ENCODE measurements at regions not wholly inside any gene's neighbourhood (a gene's known extent, or its start where the extent isn't known, plus 50 kb on each side); places are given as distances from the start of the nearest gene placed in this dataset.

DNA sequence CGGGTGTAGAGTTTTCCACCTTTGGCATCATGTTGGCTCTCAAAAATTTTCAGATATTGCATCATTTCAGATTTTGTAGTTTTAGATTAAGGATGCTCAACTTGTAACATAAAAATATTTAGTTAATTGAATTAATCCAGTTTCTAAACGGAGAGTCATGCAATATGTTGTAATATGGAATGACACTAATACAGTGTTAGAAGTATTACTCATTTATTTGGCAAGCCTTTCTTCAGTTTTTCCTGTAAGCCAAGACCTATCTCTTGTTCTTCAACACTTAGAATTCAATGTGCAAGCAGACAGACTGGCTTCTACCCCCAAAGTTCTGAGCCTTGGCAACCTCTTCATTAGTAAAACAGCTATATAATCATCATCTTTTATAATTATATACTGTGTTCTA lies 985.0 kb upstream of the GOT2 start:
- H4K20me1 ChIP-seq (ENCODE audit: control insufficient read depth, insufficient read depth, low read depth, low read length): no peaks in the 10 kb centered on the region
- no peaks in the 10 kb centered on the region for H3K36me3 ChIP-seq (ENCODE audit: control insufficient read depth, low read length)
- no peaks in the 10 kb centered on the region for H3F3A ChIP-seq (ENCODE audit: control insufficient read depth, insufficient read depth)
- H3K9me3 ChIP-seq (ENCODE audit: control insufficient read depth, insufficient read depth, low read length): no peaks in the 10 kb centered on the region
- no peaks in the 10 kb centered on the region for H3K4me1 ChIP-seq (ENCODE audit: control insufficient read depth, low read length)
- TF ChIP-seq, protein P1, sequence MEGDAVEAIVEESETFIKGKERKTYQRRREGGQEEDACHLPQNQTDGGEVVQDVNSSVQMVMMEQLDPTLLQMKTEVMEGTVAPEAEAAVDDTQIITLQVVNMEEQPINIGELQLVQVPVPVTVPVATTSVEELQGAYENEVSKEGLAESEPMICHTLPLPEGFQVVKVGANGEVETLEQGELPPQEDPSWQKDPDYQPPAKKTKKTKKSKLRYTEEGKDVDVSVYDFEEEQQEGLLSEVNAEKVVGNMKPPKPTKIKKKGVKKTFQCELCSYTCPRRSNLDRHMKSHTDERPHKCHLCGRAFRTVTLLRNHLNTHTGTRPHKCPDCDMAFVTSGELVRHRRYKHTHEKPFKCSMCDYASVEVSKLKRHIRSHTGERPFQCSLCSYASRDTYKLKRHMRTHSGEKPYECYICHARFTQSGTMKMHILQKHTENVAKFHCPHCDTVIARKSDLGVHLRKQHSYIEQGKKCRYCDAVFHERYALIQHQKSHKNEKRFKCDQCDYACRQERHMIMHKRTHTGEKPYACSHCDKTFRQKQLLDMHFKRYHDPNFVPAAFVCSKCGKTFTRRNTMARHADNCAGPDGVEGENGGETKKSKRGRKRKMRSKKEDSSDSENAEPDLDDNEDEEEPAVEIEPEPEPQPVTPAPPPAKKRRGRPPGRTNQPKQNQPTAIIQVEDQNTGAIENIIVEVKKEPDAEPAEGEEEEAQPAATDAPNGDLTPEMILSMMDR (IDR thresholded peaks at IDR 0.05; ENCODE audit: low read depth, low read length, poor library complexity, severe bottlenecking): no peak
- no peak for TF ChIP-seq EZH2phosphoT487 (IDR thresholded peaks at IDR 0.05; ENCODE audit: borderline replicate concordance, low read length)
- H3K4me2 ChIP-seq (ENCODE audit: low read length): no peak overlapping the region
- H3K4me3 ChIP-seq (ENCODE audit: low read length): no peak overlapping the region
- H3K9me2 ChIP-seq (replicated peaks; ENCODE audit: control insufficient read depth, low read length): no peaks in the 10 kb centered on the region
- no peaks in the 10 kb centered on the region for H3K27me3 ChIP-seq (ENCODE audit: control insufficient read depth, low read length)
- H3K27ac ChIP-seq (ENCODE audit: low read depth, low read length): no peak overlapping the region
- H3K79me2 ChIP-seq (ENCODE audit: control insufficient read depth, low read length): no peaks in the 10 kb centered on the region

DNA sequence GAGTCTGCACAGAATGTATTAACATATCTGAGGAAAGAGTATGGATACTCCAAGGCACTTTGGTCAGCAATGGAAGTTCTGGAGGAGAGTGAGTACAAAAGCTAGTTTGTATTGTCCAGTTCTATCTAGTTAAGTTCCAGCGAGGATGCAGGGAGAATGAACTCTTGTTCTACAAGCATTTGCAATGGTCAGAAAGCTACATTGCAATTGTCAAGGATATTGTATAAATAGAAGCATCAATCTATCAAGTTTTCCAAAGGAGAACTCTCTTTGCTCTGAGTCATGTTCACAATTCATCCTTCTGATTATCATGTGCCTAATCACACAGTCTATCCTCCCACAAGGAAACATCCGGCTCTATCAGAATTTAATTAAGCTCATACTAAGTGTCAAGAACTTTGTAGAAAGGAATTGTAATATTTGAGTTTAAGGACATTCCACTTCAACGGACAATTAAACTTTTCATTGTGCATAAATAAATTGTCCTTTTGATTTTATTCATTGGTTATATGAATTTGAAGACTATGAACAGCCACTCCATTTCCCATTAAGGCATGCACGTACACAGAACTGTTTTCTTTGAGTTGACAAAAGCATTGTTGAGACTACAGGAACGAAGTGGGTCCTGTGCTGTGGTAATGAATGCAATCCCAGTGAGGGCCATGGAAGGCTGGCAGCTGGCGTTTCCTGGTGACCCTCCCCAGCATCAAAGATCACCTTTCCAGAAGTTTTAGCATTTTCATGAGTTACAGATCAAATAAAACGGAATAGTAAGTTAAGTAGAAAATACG lies 973.5 kb upstream of the GOT2 start:
- no peaks in the 10 kb centered on the region for H3K79me2 ChIP-seq (ENCODE audit: control insufficient read depth, low read length)
- H3K4me2 ChIP-seq (ENCODE audit: low read length): no peak overlapping the region
- no peaks in the 10 kb centered on the region for H3K9me2 ChIP-seq (replicated peaks; ENCODE audit: control insufficient read depth, low read length)
- H3K27me3 ChIP-seq (ENCODE audit: control insufficient read depth, low read length): no peaks in the 10 kb centered on the region
- TF ChIP-seq EZH2phosphoT487 (IDR thresholded peaks at IDR 0.05; ENCODE audit: borderline replicate concordance, low read length): no peak
- TF ChIP-seq, protein P1 (IDR thresholded peaks at IDR 0.05; ENCODE audit: low read depth, low read length, poor library complexity, severe bottlenecking): no peak
- H3K4me1 ChIP-seq (ENCODE audit: control insufficient read depth, low read length): no peaks in the 10 kb centered on the region
- H3K36me3 ChIP-seq (ENCODE audit: control insufficient read depth, low read length): no peaks in the 10 kb centered on the region
- no peak overlapping the region for H3K4me3 ChIP-seq (ENCODE audit: low read length)
- no peaks in the 10 kb centered on the region for H3F3A ChIP-seq (ENCODE audit: control insufficient read depth, insufficient read depth)
- H3K9me3 ChIP-seq (ENCODE audit: control insufficient read depth, insufficient read depth, low read length): no peaks in the 10 kb centered on the region
- H4K20me1 ChIP-seq (ENCODE audit: control insufficient read depth, insufficient read depth, low read depth, low read length): no peaks in the 10 kb centered on the region
- no peak overlapping the region for H3K27ac ChIP-seq (ENCODE audit: low read depth, low read length)

DNA sequence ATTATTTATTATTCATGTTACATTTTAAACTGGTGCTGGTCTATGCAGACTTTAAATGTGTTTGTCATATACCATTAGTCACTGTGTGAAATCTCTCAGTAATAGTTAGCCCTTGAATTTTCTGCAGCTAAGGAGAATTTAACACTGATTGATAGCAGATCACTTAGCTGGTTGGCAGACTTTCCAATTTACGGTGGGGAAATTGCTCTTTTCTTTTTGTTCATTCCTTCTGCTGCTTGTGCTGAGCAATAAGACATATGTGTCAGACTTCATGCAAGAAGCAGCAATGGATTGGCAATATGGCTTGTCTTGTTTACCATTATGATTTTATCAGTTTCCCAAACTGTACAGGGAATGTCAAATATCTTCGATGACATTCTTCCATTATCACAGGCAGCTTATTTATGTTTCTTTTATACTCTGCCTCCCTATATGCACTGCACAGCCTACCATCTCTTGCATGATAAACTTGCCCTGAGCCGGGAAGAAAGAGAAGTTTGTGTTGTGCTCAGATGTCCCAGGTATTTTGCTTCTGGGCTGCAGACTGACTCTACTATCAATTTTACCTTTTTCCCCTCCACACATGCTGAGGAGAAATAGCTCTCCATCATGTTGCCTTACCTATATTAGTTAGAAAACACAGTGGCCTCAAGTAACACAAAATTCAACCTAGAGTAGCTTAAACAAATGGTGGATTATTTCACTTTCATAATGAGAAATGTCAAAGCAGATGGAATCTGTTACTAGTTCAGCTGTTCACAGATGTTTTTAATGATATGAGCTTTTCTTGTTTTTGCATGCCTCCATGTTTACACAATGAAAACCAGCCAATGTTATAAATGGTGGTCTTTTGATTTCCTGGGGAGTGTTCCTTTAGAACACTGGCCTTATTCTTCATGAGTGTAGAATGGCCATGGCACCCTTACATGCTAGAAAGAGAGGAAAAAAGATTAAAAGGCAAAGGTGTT lies 968.1 kb upstream of the GOT2 start:
- no peak for TF ChIP-seq EZH2phosphoT487 (IDR thresholded peaks at IDR 0.05; ENCODE audit: borderline replicate concordance, low read length)
- TF ChIP-seq, protein P1 (IDR thresholded peaks at IDR 0.05; ENCODE audit: low read depth, low read length, poor library complexity, severe bottlenecking): no peak
- Histone ChIP-seq H3K9me2 (replicated peaks; ENCODE audit: control insufficient read depth, low read length) (no peaks in the 10 kb centered on the region), H3K4me3 (ENCODE audit: low read length) (no peak overlapping the region), H3K36me3 (ENCODE audit: control insufficient read depth, low read length) (no peaks in the 10 kb centered on the region), H3K4me2 (ENCODE audit: low read length) (no peak overlapping the region), H4K20me1 (ENCODE audit: control insufficient read depth, insufficient read depth, low read depth, low read length) (no peaks in the 10 kb centered on the region), H3K4me1 (ENCODE audit: control insufficient read depth, low read length) (no peaks in the 10 kb centered on the region), H3K27ac (ENCODE audit: low read depth, low read length) (no peak overlapping the region), H3K9me3 (ENCODE audit: control insufficient read depth, insufficient read depth, low read length) (no peaks in the 10 kb centered on the region), H3K27me3 (ENCODE audit: control insufficient read depth, low read length) (no peaks in the 10 kb centered on the region), H3K79me2 (ENCODE audit: control insufficient read depth, low read length) (no peaks in the 10 kb centered on the region), H3F3A (ENCODE audit: control insufficient read depth, insufficient read depth) (no peaks in the 10 kb centered on the region)

All from DOHH2 (cell line).